ENCODE measurements at regions not wholly inside any gene's neighbourhood (a gene's known extent, or its start where the extent isn't known, plus 50 kb on each side); places are given as distances from the start of the nearest gene placed in this dataset.

- TF ChIP-seq CTCF (conservative IDR thresholded peaks at IDR 0.05; ENCODE audit: low read depth, low read length): no peak
- TF ChIP-seq EZH2phosphoT487 (IDR thresholded peaks at IDR 0.05; ENCODE audit: borderline replicate concordance, low read length): no peak
Observed at GRCh38 chr1:4960782-4961475, 306.5 kb downstream of the AJAP1 start.
